ENCODE measurements at regions not wholly inside any gene's neighbourhood (a gene's known extent, or its start where the extent isn't known, plus 50 kb on each side); places are given as distances from the start of the nearest gene placed in this dataset.

DNA sequence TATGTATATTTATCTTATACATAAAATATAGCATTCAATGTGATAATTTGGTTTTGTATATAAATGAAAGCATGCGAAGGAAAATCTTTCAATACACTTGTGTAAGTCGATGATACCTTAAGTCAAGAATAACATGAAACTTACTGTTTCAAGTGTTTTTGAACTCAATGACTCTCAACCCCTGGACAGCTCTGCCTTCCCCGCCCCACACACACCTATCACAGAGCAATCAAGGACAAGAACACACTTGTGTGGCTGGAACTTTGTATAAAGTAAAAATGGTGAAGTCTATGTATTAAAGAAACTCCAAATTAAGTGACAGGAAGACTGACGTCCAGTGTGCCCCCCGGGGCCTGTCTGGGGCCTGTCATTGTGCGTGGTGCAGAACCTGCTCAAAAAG lies 478.6 kb upstream of the AKR1E2 start:
- Histone ChIP-seq H3K27ac (ENCODE audit: low read depth in 1 of 2, low read length in 2 of 2) (no peak overlapping the region), H3K27me3 (ENCODE audit: control insufficient read depth in 4 of 4, insufficient read depth in 4 of 4, low read length in 3 of 4) (peaks cover 0 to 3% (median 0%) of the 10 kb centered on the region in 4 donors), H3K9me3 (ENCODE audit: control insufficient read depth in 4 of 4, low read length in 3 of 4) (no peaks in the 10 kb centered on the region), H3K9ac (ENCODE audit: low read depth in 1 of 2, low read length in 2 of 2) (no peak overlapping the region), H3K4me1 (ENCODE audit: control insufficient read depth in 4 of 4, insufficient read depth in 4 of 4, low read length in 3 of 4) (no peaks in the 10 kb centered on the region), H3K4me3 (ENCODE audit: low read depth in 1 of 3, low read length in 3 of 3) (no peak overlapping the region), H3K36me3 (ENCODE audit: control insufficient read depth in 4 of 4, insufficient read depth in 3 of 4, low read depth in 1 of 4, low read length in 3 of 4) (no peaks in the 10 kb centered on the region)
- 82% methylated on average over 6 of the region's 6 CpGs for WGBS
- TF ChIP-seq NR2F2 (IDR thresholded peaks at IDR 0.05), result no peak
- no peak for TF ChIP-seq YY1 (IDR thresholded peaks at IDR 0.05)
- TF ChIP-seq, protein P1, sequence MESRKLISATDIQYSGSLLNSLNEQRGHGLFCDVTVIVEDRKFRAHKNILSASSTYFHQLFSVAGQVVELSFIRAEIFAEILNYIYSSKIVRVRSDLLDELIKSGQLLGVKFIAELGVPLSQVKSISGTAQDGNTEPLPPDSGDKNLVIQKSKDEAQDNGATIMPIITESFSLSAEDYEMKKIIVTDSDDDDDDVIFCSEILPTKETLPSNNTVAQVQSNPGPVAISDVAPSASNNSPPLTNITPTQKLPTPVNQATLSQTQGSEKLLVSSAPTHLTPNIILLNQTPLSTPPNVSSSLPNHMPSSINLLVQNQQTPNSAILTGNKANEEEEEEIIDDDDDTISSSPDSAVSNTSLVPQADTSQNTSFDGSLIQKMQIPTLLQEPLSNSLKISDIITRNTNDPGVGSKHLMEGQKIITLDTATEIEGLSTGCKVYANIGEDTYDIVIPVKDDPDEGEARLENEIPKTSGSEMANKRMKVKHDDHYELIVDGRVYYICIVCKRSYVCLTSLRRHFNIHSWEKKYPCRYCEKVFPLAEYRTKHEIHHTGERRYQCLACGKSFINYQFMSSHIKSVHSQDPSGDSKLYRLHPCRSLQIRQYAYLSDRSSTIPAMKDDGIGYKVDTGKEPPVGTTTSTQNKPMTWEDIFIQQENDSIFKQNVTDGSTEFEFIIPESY (IDR thresholded peaks at IDR 0.05), result no peak
- no peak for TF ChIP-seq RXRA (IDR thresholded peaks at IDR 0.05)
- TF ChIP-seq, protein P2, sequence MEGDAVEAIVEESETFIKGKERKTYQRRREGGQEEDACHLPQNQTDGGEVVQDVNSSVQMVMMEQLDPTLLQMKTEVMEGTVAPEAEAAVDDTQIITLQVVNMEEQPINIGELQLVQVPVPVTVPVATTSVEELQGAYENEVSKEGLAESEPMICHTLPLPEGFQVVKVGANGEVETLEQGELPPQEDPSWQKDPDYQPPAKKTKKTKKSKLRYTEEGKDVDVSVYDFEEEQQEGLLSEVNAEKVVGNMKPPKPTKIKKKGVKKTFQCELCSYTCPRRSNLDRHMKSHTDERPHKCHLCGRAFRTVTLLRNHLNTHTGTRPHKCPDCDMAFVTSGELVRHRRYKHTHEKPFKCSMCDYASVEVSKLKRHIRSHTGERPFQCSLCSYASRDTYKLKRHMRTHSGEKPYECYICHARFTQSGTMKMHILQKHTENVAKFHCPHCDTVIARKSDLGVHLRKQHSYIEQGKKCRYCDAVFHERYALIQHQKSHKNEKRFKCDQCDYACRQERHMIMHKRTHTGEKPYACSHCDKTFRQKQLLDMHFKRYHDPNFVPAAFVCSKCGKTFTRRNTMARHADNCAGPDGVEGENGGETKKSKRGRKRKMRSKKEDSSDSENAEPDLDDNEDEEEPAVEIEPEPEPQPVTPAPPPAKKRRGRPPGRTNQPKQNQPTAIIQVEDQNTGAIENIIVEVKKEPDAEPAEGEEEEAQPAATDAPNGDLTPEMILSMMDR (IDR thresholded peaks at IDR 0.05; ENCODE audit: low read depth, low read length, missing input control), result no peak
- no peak for TF ChIP-seq HNF4A (conservative IDR thresholded peaks at IDR 0.05)
- no peak for TF ChIP-seq FOXA2 (IDR thresholded peaks at IDR 0.05)
- DNase-seq (ENCODE audit: low spot score), result no peak

DNA sequence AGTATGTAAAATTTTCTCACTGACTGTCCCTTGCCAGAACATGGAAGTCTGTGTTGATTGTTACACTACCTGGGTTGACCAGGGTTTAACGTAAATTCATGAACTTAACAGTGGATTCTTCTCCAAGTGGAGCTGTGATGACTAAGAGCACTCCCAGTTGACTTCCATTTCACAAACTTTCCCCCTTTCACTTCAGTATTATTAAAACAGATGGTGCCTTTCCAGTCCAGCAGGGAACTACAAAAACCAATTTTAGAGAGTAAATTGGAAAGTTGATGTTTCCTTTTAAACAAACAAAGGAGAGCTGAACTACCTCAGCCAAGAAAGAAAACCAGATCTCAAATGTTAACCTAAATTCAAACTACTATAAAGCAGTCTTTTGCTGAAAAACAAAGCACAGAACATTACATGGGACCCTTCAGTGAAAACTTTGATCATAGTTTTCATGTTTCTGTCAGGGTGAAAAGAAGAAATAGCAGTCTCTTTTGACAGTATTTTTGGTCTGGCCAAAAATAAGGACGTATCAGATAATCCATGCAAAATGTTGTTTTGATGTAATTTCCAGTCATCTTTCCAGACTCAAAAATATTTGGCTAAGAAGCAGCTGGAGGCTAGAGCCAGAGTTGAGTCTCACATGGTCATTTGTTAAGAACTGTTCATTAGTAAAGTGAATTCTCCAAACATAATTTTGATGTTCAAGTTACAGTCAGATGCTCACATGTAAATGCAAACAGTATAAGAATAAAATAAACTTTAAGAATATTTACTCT lies 479.9 kb upstream of the AKR1E2 start:
- Histone ChIP-seq H3K27ac (ENCODE audit: low read depth in 1 of 2, low read length in 2 of 2) (no peak overlapping the region), H3K9me3 (ENCODE audit: control insufficient read depth in 4 of 4, low read length in 3 of 4) (no peaks in the 10 kb centered on the region), H3K36me3 (ENCODE audit: control insufficient read depth in 4 of 4, insufficient read depth in 3 of 4, low read depth in 1 of 4, low read length in 3 of 4) (no peaks in the 10 kb centered on the region), H3K4me3 (ENCODE audit: low read depth in 1 of 3, low read length in 3 of 3) (no peak overlapping the region), H3K9ac (ENCODE audit: low read depth in 1 of 2, low read length in 2 of 2) (no peak overlapping the region), H3K27me3 (ENCODE audit: control insufficient read depth in 4 of 4, insufficient read depth in 4 of 4, low read length in 3 of 4) (no peaks in the 10 kb centered on the region), H3K4me1 (ENCODE audit: control insufficient read depth in 4 of 4, insufficient read depth in 4 of 4, low read length in 3 of 4) (no peaks in the 10 kb centered on the region)
- WGBS, result 82% methylated on average over 2 of the region's 2 CpGs
- no peak for DNase-seq (ENCODE audit: low spot score)
- TF ChIP-seq JUND (IDR thresholded peaks at IDR 0.05) (no peak), TAF1 (conservative IDR thresholded peaks at IDR 0.05) (no peak), SP1 (IDR thresholded peaks at IDR 0.05) (no peak)
- TF ChIP-seq, protein P3, sequence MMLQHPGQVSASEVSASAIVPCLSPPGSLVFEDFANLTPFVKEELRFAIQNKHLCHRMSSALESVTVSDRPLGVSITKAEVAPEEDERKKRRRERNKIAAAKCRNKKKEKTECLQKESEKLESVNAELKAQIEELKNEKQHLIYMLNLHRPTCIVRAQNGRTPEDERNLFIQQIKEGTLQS (IDR thresholded peaks at IDR 0.05), result no peak

DNA sequence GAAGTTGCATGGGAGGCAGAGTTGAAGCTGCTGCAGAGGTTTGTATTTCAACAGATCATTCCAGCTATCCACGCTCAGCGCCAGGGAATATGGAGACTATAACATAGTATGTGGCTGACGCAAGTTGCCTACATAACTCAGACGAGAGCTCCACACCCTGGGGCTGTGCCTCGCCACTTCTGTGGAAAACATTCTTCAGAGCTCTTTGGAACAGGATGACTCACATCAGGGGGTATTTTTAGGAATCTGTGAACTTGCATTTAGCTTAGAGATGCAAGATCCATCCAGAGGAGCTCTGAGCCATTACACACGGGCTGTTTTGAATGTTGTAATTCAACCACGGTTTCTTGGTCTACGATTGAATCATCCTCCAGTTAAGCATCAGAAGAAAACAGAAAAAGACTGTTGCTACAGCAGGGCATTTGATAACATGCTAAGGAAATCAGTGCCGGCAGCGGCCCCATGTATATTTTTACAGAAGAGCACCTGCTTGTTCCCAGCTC lies 481.5 kb upstream of the AKR1E2 start:
- Histone ChIP-seq H3K4me1 (ENCODE audit: control insufficient read depth in 4 of 4, insufficient read depth in 4 of 4, low read length in 3 of 4) (no peaks in the 10 kb centered on the region), H3K9me3 (ENCODE audit: control insufficient read depth in 4 of 4, low read length in 3 of 4) (no peaks in the 10 kb centered on the region), H3K36me3 (ENCODE audit: control insufficient read depth in 4 of 4, insufficient read depth in 3 of 4, low read depth in 1 of 4, low read length in 3 of 4) (no peaks in the 10 kb centered on the region), H3K4me3 (ENCODE audit: low read depth in 1 of 3, low read length in 3 of 3) (no peak overlapping the region), H3K9ac (ENCODE audit: low read depth in 1 of 2, low read length in 2 of 2) (no peak overlapping the region), H3K27me3 (ENCODE audit: control insufficient read depth in 4 of 4, insufficient read depth in 4 of 4, low read length in 3 of 4) (no peaks in the 10 kb centered on the region), H3K27ac (ENCODE audit: low read depth in 1 of 2, low read length in 2 of 2) (no peak overlapping the region)
- 74% methylated on average over 10 of the region's 10 CpGs for WGBS
- no peak for DNase-seq (ENCODE audit: low spot score)
- TF ChIP-seq NR2F2 (IDR thresholded peaks at IDR 0.05), result no peak
- TF ChIP-seq, protein P4, sequence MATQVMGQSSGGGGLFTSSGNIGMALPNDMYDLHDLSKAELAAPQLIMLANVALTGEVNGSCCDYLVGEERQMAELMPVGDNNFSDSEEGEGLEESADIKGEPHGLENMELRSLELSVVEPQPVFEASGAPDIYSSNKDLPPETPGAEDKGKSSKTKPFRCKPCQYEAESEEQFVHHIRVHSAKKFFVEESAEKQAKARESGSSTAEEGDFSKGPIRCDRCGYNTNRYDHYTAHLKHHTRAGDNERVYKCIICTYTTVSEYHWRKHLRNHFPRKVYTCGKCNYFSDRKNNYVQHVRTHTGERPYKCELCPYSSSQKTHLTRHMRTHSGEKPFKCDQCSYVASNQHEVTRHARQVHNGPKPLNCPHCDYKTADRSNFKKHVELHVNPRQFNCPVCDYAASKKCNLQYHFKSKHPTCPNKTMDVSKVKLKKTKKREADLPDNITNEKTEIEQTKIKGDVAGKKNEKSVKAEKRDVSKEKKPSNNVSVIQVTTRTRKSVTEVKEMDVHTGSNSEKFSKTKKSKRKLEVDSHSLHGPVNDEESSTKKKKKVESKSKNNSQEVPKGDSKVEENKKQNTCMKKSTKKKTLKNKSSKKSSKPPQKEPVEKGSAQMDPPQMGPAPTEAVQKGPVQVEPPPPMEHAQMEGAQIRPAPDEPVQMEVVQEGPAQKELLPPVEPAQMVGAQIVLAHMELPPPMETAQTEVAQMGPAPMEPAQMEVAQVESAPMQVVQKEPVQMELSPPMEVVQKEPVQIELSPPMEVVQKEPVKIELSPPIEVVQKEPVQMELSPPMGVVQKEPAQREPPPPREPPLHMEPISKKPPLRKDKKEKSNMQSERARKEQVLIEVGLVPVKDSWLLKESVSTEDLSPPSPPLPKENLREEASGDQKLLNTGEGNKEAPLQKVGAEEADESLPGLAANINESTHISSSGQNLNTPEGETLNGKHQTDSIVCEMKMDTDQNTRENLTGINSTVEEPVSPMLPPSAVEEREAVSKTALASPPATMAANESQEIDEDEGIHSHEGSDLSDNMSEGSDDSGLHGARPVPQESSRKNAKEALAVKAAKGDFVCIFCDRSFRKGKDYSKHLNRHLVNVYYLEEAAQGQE (IDR thresholded peaks at IDR 0.05), result no peak
- TF ChIP-seq HNF4G (IDR thresholded peaks at IDR 0.05), result no peak
- no peak for TF ChIP-seq YY1 (IDR thresholded peaks at IDR 0.05)
- TF ChIP-seq FOXA1 (IDR thresholded peaks at IDR 0.05), result no peak
- TF ChIP-seq, protein P3 (IDR thresholded peaks at IDR 0.05), result no peak
- TF ChIP-seq, protein P1 (IDR thresholded peaks at IDR 0.05), result no peak
- no peak for TF ChIP-seq GABPA (IDR thresholded peaks at IDR 0.05 in 1 of 2, conservative IDR thresholded peaks at IDR 0.05 in 1 of 2)
- TF ChIP-seq, protein P5, sequence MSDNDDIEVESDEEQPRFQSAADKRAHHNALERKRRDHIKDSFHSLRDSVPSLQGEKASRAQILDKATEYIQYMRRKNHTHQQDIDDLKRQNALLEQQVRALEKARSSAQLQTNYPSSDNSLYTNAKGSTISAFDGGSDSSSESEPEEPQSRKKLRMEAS (IDR thresholded peaks at IDR 0.05), result no peak
- TF ChIP-seq RXRA (IDR thresholded peaks at IDR 0.05), result no peak
- no peak for TF ChIP-seq RAD21 (IDR thresholded peaks at IDR 0.05)

Data from liver (tissue), 8 donors.